Cerebellar cortex (tissue), 1 donor: ENCODE measurements at regions not wholly inside any gene's neighbourhood (a gene's known extent, or its start where the extent isn't known, plus 50 kb on each side); places are given as distances from the start of the nearest gene placed in this dataset.
"Not testable (repeated sequence)": the region's sequence is repeated elsewhere in the genome, so short reads cannot be mapped to it uniquely, and the experiment has no call there.

Experiments
- DNase-seq: peaks from one replicate; pipeline ENCODE4 v3.0.0-alpha.2; 2015; ENCODE audit warnings: low spot score

- DNase-seq, result no peak
Observed at GRCh38 chr9:82382887-82383616, 394.5 kb downstream of the SPATA31D1 start.

GRCh38 chr9:82385633-82386032, 397.1 kb downstream of the SPATA31D1 start:
- no peak for DNase-seq

GRCh38 chr9:82397534-82397933, 409.0 kb downstream of the SPATA31D1 start:
- DNase-seq, result no peak

- DNase-seq, result no peak
Observed at GRCh38 chr9:82404196-82404870, 415.8 kb downstream of the SPATA31D1 start.

- DNase-seq, result no peak
Observed at GRCh38 chr9:82404881-82405280, 416.3 kb downstream of the SPATA31D1 start.

GRCh38 chr9:82406456-82407085, 418.0 kb downstream of the SPATA31D1 start:
- DNase-seq, result no peak

GRCh38 chr9:82410306-82410705, 421.7 kb downstream of the SPATA31D1 start:
- no peak for DNase-seq

GRCh38 chr9:82410866-82411265, 422.3 kb downstream of the SPATA31D1 start:
- DNase-seq, result no peak

- DNase-seq, result no peak
Observed at GRCh38 chr9:82412586-82413305, 424.2 kb downstream of the SPATA31D1 start.

- DNase-seq, result no peak
Observed at GRCh38 chr9:82417501-82417900, 428.9 kb downstream of the SPATA31D1 start.

GRCh38 chr9:82418334-82418733, 429.8 kb downstream of the SPATA31D1 start:
- no peak for DNase-seq

- no peak for DNase-seq
Observed at GRCh38 chr9:82419696-82420486, 431.3 kb downstream of the SPATA31D1 start.

- DNase-seq, result no peak
Observed at GRCh38 chr9:82421498-82421897, 432.9 kb downstream of the SPATA31D1 start.

- DNase-seq, result no peak
Observed at GRCh38 chr9:82423700-82424099, 435.1 kb downstream of the SPATA31D1 start.

- DNase-seq, result no peak
Observed at GRCh38 chr9:82424599-82425120, 436.1 kb downstream of the SPATA31D1 start.

GRCh38 chr9:82431121-82431520, 442.5 kb downstream of the SPATA31D1 start:
- no peak for DNase-seq

- not testable (repeated sequence) for DNase-seq
Observed at GRCh38 chr9:82433290-82433931, 444.8 kb downstream of the SPATA31D1 start.

- no peak for DNase-seq
Observed at GRCh38 chr9:82436475-82436874, 447.9 kb downstream of the SPATA31D1 start.

GRCh38 chr9:82437183-82437582, 448.6 kb downstream of the SPATA31D1 start:
- not testable (repeated sequence) for DNase-seq

- DNase-seq, result no peak
Observed at GRCh38 chr9:82438581-82438980, 450.0 kb downstream of the SPATA31D1 start.

GRCh38 chr9:82443312-82443711, 454.7 kb downstream of the SPATA31D1 start:
- no peak for DNase-seq
